OCI-LY3 (cell line): ENCODE measurements at regions not wholly inside any gene's neighbourhood (a gene's known extent, or its start where the extent isn't known, plus 50 kb on each side); places are given as distances from the start of the nearest gene placed in this dataset.
"Not testable (repeated sequence)": the region's sequence is repeated elsewhere in the genome, so short reads cannot be mapped to it uniquely, and the experiment has no call there.

ENCODE experiments used
- H2AFZ ChIP-seq: fragments of 200-600, 300-600 bp; shearing (Covaris generic); 2 replicates; pipeline ENCODE4 v1.6.0; 2014; ENCODE audit warnings: antibody characterized with exemption, low read depth, low read length
- H3K27ac ChIP-seq: fragments of 200-600, 300-600 bp; sonication (generic); 2 replicates; pipeline ENCODE4 v1.5.1; 2014; ENCODE audit warnings: mild to moderate bottlenecking, low read length, moderate library complexity, mixed read lengths
- H3K27me3 ChIP-seq: fragments of 200-600, 300-600 bp; sonication (generic); 2 replicates; pipeline ENCODE4 v1.6.1; 2014; ENCODE audit warnings: low read depth, low read length, mixed read lengths
- H3K36me3 ChIP-seq: fragments of 200-600, 300-600 bp; sonication (generic); replicated peaks from 2 replicates; pipeline ENCODE3; 2014; ENCODE audit warnings: low read depth, low read length, mixed read lengths
- H3K4me1 ChIP-seq: fragments of 300-600, 200-600 bp; sonication (generic); 2 replicates; pipeline ENCODE4 v1.6.1; 2014; ENCODE audit warnings: low read length, mixed read lengths
- H3K4me2 ChIP-seq: fragments of 200-600, 300-600 bp; sonication (generic); 2 replicates; pipeline ENCODE4 v1.6.1; 2014; ENCODE audit warnings: low read length, mixed read lengths
- H3K4me3 ChIP-seq: fragments of 300-600, 200-600 bp; sonication (generic); 2 replicates; pipeline ENCODE4 v1.5.1; 2014; ENCODE audit warnings: antibody characterized with exemption, mild to moderate bottlenecking, low read length, moderate library complexity
- H3K79me2 ChIP-seq: fragments of 300-600, 200-600 bp; shearing (Covaris generic); 2 replicates; pipeline ENCODE4 v1.6.1; 2014; ENCODE audit warnings: mild to moderate bottlenecking, low read length, mixed read lengths
- H3K9ac ChIP-seq: fragments of 300-600, 200-600 bp; shearing (Covaris generic); 2 replicates; pipeline ENCODE4 v1.6.0; 2014; ENCODE audit warnings: mild to moderate bottlenecking, low read length, moderate library complexity
- H3K9me3 ChIP-seq: fragments of 200-600, 300-600 bp; shearing (Covaris generic); 2 replicates; pipeline ENCODE4 v1.6.1; 2014; ENCODE audit warnings: low read length, mixed read lengths; ENCODE audit not compliant: insufficient read depth
- H4K20me1 ChIP-seq: fragments of 200-600, 300-600 bp; sonication (generic); 2 replicates; pipeline ENCODE4 v1.6.1; 2016; ENCODE audit warnings: low read length, mixed read lengths; ENCODE audit not compliant: insufficient read depth
- EZH2phosphoT487 ChIP-seq: fragments of 200-600 bp; shearing (Covaris generic); IDR thresholded peaks from 2 replicates; pipeline ENCODE4 v1.6.1; 2018; ENCODE audit warnings: antibody characterized with exemption, mixed run types, low read depth
- TF ChIP-seq, protein P1 (sequence below): fragments of 200-600, 300-600 bp; sonication (generic); IDR thresholded peaks from 2 replicates; pipeline ENCODE4 v1.5.1; 2014; ENCODE audit warnings: antibody characterized with exemption, low read length, low read depth

DNA sequence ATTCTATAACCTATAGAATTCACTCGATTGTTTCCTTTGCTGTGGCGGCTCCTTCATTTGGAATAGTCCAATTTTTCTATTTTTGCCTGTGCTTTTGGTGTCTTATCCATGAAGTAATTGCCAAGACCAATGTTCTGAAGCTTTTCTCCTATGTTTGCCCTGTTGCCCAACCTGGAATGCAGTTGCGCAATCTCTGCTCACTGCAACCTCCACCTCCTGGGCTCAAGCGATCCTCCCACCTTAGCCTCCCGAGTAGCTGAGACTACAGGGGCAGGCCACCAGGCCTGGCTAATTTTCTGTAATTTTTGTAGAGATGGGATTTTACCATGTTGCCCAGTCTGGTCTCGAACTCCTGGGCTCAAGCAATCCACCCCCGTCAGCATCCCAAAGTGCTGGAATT lies 163.5 kb downstream of the OR2B2 start:
- Histone ChIP-seq H3K4me1 (0 out of 2 replicates have a peak, but pooled peaks cover 2% of the 10 kb centered on the region), H3K9me3 (no peaks in the 10 kb centered on the region), H3K27me3 (no peaks in the 10 kb centered on the region), H3K79me2 (no peaks in the 10 kb centered on the region), H3K4me3 (no peak overlapping the region), H4K20me1 (no peaks in the 10 kb centered on the region), H3K27ac (no peak overlapping the region), H3K4me2 (no peak overlapping the region), H2AFZ (no peak overlapping the region), H3K9ac (no peak overlapping the region), H3K36me3 (no peaks in the 10 kb centered on the region)
- TF ChIP-seq, protein P1, sequence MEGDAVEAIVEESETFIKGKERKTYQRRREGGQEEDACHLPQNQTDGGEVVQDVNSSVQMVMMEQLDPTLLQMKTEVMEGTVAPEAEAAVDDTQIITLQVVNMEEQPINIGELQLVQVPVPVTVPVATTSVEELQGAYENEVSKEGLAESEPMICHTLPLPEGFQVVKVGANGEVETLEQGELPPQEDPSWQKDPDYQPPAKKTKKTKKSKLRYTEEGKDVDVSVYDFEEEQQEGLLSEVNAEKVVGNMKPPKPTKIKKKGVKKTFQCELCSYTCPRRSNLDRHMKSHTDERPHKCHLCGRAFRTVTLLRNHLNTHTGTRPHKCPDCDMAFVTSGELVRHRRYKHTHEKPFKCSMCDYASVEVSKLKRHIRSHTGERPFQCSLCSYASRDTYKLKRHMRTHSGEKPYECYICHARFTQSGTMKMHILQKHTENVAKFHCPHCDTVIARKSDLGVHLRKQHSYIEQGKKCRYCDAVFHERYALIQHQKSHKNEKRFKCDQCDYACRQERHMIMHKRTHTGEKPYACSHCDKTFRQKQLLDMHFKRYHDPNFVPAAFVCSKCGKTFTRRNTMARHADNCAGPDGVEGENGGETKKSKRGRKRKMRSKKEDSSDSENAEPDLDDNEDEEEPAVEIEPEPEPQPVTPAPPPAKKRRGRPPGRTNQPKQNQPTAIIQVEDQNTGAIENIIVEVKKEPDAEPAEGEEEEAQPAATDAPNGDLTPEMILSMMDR, result no peak
- TF ChIP-seq EZH2phosphoT487, result no peak

DNA sequence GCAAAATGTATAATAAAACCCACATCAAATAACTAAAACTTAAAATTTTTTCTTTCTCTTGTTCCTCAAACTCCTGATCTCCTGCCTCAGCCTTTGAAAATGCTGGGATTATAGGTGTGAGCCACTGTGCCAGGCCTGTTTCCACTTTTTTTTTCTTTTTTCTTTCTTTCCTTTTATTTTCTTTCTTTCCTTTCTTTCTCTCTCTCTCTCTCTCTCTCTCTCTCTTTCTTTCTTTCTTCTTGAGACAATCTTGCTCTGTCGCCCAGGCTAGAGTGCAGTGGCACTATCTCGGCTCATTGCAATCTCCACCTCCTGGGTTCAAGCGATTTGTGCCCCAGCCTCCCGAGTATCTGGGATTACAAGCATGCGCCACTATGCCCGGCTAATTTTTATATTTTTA lies 164.6 kb downstream of the OR2B2 start:
- Histone ChIP-seq H3K4me2 (no peak overlapping the region), H3K36me3 (no peaks in the 10 kb centered on the region), H3K9ac (no peak overlapping the region), H3K27ac (no peak overlapping the region), H2AFZ (no peak overlapping the region), H3K4me1 (0 out of 2 replicates have a peak, but pooled peaks cover 2% of the 10 kb centered on the region), H3K79me2 (no peaks in the 10 kb centered on the region), H4K20me1 (no peaks in the 10 kb centered on the region), H3K4me3 (no peak overlapping the region), H3K27me3 (no peaks in the 10 kb centered on the region), H3K9me3 (no peaks in the 10 kb centered on the region)
- TF ChIP-seq, protein P1, result no peak
- no peak for TF ChIP-seq EZH2phosphoT487

DNA sequence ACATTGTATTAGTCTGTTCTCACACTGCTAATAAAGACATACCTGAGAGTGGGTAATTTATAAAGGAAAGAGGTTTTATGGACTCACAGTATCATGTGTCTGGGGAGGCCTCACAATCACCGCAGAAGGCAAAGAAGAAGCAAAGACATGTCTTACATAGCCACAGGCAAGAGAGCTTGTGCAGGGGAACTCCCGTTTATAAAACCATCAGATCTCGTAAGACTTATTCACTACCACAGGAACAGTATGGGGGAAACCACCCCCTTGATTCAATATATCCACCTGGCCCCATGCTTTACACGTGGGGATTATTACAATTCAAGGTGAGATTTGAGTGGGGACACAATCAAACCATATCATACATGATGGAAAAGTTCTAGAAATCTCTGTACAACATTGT lies 165.3 kb downstream of the OR2B2 start:
- not testable (repeated sequence) for H3K36me3 ChIP-seq, H3K27ac ChIP-seq, H3K4me1 ChIP-seq, H2AFZ ChIP-seq, H3K79me2 ChIP-seq, H3K9me3 ChIP-seq, H4K20me1 ChIP-seq, H3K9ac ChIP-seq, H3K27me3 ChIP-seq
- peak overlapping the region; percentile 45 for H3K4me2 ChIP-seq
- 0 out of 2 replicates have a peak overlapping the region, but pooled peaks have one; percentile 24 for H3K4me3 ChIP-seq

DNA sequence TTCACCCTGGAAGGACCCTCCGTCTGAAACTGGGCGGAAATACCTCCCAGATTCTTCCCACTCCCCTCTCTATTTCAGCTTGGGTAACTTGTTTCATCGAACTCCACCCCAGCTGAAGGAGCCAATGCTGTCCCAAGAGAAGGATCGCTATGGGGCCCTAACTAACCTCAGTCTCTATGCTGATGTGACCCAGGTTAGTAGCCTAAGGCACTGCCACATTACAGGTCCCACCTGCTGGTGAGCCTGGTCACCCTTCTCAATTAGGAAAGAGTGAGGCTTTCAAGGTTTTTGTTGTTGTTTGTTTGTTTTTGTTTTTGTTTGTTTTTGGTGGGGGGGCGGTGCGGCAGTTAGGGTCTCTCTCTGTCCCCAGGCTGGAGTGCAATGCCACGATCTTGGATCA lies 168.4 kb downstream of the OR2B2 start:
- H3K4me3 ChIP-seq, result no peak overlapping the region
- no peak overlapping the region for H2AFZ ChIP-seq
- no peaks in the 10 kb centered on the region for H3K9me3 ChIP-seq
- no peaks in the 10 kb centered on the region for H3K79me2 ChIP-seq
- TF ChIP-seq, protein P1, result no peak
- TF ChIP-seq EZH2phosphoT487, result no peak
- no peak overlapping the region for H3K9ac ChIP-seq
- H3K27me3 ChIP-seq, result no peaks in the 10 kb centered on the region
- H3K36me3 ChIP-seq, result no peaks in the 10 kb centered on the region
- no peak overlapping the region for H3K4me2 ChIP-seq
- H4K20me1 ChIP-seq, result no peaks in the 10 kb centered on the region
- H3K4me1 ChIP-seq, result 0 out of 2 replicates have a peak, but pooled peaks cover 2% of the 10 kb centered on the region
- no peak overlapping the region for H3K27ac ChIP-seq
